ENCODE measurements at regions not wholly inside any gene's neighbourhood (a gene's known extent, or its start where the extent isn't known, plus 50 kb on each side); places are given as distances from the start of the nearest gene placed in this dataset.

DNA sequence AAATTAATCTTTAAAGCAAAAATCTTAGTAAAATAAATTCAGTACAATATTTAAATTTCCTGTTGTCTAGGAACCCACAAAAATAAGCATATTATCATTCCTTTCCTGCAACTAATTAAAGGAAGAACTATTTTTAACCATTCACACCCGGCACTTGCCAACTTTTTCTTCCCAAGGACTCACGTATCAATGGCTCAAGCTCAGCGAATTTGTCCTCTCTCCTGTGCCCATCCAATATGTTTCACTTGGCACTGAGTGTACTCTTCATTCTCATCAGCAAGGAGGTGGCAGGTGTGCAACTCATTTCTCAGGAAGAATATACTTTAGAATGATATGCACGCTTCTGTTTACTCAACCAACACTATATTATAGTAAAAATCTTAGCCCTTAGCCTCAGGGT lies 419.4 kb downstream of the C6orf118 start:
- ChIA-PET CTCF (no interaction called here), POLR2A (no interaction called here)
- ATAC-seq (no peak), DNase-seq (no peak)
- H3K4me3 ChIP-seq (ENCODE audit: low read length), result no peak overlapping the region
- H3K27ac ChIP-seq (ENCODE audit: low read depth, low read length), result no peak overlapping the region
- H3K36me3 ChIP-seq (ENCODE audit: control insufficient read depth in 2 of 3, insufficient read depth in 3 of 3, low read length in 3 of 3), result no peaks in the 10 kb centered on the region
- no peak overlapping the region for H3K27ac Mint-ChIP-seq
- no peaks in the 10 kb centered on the region for H3K4me1 Mint-ChIP-seq
- H3K9me3 Mint-ChIP-seq, result peaks cover 0 to 11% (median 5%) of the 10 kb centered on the region in 11 donors
- no peaks in the 10 kb centered on the region for H3K4me1 ChIP-seq (ENCODE audit: control insufficient read depth in 2 of 2, insufficient read depth in 2 of 2, low read length in 2 of 2)
- intact Hi-C loops (cut with micrococcal nuclease), result no loop called here
- H3K27me3 ChIP-seq (ENCODE audit: control insufficient read depth in 2 of 2, insufficient read depth in 2 of 2, low read length in 2 of 2), result no peaks in the 10 kb centered on the region
- H3K4me3 Mint-ChIP-seq, result no peak overlapping the region
- no peaks in the 10 kb centered on the region for H3K9me3 ChIP-seq (ENCODE audit: control insufficient read depth in 2 of 3, low read length in 3 of 3)
- no peaks in the 10 kb centered on the region for H3K36me3 Mint-ChIP-seq
- no peaks in the 10 kb centered on the region for H3K27me3 Mint-ChIP-seq

DNA sequence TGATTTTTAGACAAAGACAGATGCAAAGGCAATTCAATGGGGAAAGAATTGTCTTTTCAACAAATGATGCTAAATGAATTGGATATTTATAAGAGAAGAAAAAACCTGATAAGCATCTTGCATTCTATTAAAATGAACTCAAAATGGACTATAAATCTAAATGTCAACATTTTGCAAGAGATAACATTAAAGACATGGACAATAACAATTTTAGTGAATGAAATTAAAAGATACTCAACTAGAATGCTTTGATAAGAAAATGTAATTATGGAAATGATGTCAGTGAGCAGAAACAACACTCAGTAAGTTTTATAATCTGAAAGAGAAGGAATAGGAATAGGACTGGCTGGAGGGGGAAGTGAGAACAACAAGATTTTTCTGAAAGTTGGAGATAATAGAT lies 421.7 kb downstream of the C6orf118 start:
- Mint-ChIP-seq H3K36me3 (no peaks in the 10 kb centered on the region), H3K27me3 (no peaks in the 10 kb centered on the region), H3K27ac (no peak overlapping the region), H3K4me3 (no peak overlapping the region), H3K9me3 (peaks cover 0 to 11% (median 2%) of the 10 kb centered on the region in 11 donors), H3K4me1 (no peaks in the 10 kb centered on the region)
- intact Hi-C loops (cut with micrococcal nuclease), result no loop called here
- no peak for DNase-seq
- Histone ChIP-seq H3K27me3 (ENCODE audit: control insufficient read depth in 2 of 2, insufficient read depth in 2 of 2, low read length in 2 of 2) (no peaks in the 10 kb centered on the region), H3K27ac (ENCODE audit: low read depth, low read length) (no peak overlapping the region), H3K4me3 (ENCODE audit: low read length) (no peak overlapping the region), H3K4me1 (ENCODE audit: control insufficient read depth in 2 of 2, insufficient read depth in 2 of 2, low read length in 2 of 2) (no peaks in the 10 kb centered on the region), H3K9me3 (ENCODE audit: control insufficient read depth in 2 of 3, low read length in 3 of 3) (no peaks in the 10 kb centered on the region), H3K36me3 (ENCODE audit: control insufficient read depth in 2 of 3, insufficient read depth in 3 of 3, low read length in 3 of 3) (no peaks in the 10 kb centered on the region)
- ATAC-seq, result no peak
- CTCF ChIA-PET, result no interaction called here
- POLR2A ChIA-PET, result no interaction called here

DNA sequence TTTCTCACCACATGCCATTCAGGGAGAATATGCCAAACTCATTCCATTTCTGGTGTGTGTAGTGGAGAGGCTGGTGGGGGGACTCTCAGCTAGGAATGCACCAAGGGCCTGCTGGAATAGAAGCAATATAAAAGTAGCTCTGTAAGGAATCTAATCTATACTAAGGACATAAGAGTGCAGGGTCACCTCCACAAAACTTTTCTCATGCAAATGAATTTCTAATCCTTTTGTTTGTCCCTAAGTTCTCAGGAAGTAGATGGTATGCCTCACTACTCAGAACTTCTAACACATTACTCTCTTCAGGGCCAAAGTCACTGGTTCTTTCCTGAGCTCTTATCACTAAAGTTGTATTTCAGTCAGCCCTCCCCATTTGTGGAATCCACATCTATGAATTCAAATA lies 427.2 kb downstream of the C6orf118 start:
- CTCF ChIA-PET, result no interaction called here
- no peak overlapping the region for H3K4me3 ChIP-seq (ENCODE audit: low read length)
- H3K9me3 ChIP-seq (ENCODE audit: control insufficient read depth in 2 of 3, low read length in 3 of 3), result no peaks in the 10 kb centered on the region
- DNase-seq (no peak), ATAC-seq (no peak)
- peaks cover 0 to 11% (median 1%) of the 10 kb centered on the region in 11 donors for H3K9me3 Mint-ChIP-seq
- no peak overlapping the region for H3K27ac Mint-ChIP-seq
- no peaks in the 10 kb centered on the region for H3K36me3 Mint-ChIP-seq
- no peaks in the 10 kb centered on the region for H3K36me3 ChIP-seq (ENCODE audit: control insufficient read depth in 2 of 3, insufficient read depth in 3 of 3, low read length in 3 of 3)
- H3K4me1 Mint-ChIP-seq, result no peaks in the 10 kb centered on the region
- intact Hi-C loops (cut with micrococcal nuclease), result no loop called here
- no peaks in the 10 kb centered on the region for H3K4me1 ChIP-seq (ENCODE audit: control insufficient read depth in 2 of 2, insufficient read depth in 2 of 2, low read length in 2 of 2)
- H3K27ac ChIP-seq (ENCODE audit: low read depth, low read length), result no peak overlapping the region
- no peaks in the 10 kb centered on the region for H3K27me3 Mint-ChIP-seq
- no peak overlapping the region for H3K4me3 Mint-ChIP-seq
- POLR2A ChIA-PET, result no interaction called here
- no peaks in the 10 kb centered on the region for H3K27me3 ChIP-seq (ENCODE audit: control insufficient read depth in 2 of 2, insufficient read depth in 2 of 2, low read length in 2 of 2)

DNA sequence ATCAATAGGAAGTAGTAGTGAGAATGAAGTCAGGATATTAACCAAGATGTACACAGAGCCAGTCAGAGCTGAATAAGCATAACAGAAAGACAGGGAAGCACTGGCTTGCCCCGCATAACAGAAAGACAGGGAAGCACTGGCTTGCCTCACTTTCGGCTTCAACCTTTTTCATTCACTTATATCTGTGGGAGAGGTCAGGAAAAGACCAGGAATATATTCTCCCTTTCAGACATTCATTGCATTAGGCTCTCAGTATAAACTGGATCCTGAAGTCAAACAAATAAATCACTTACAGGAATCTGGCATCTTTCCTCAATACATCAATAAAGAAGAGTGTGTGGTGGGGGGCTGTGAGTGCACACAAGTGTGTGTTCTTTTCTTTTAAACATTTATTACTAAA lies 437.6 kb downstream of the C6orf118 start:
- Mint-ChIP-seq H3K27ac (no peak overlapping the region), H3K4me3 (no peak overlapping the region), H3K9me3 (peaks cover 0 to 19% (median 7%) of the 10 kb centered on the region in 11 donors), H3K4me1 (peaks cover 0 to 1% (median 0%) of the 10 kb centered on the region in 7 donors), H3K36me3 (no peaks in the 10 kb centered on the region), H3K27me3 (no peaks in the 10 kb centered on the region)
- POLR2A ChIA-PET, result no interaction called here
- Histone ChIP-seq H3K9me3 (ENCODE audit: control insufficient read depth in 2 of 3, low read length in 3 of 3) (no peaks in the 10 kb centered on the region), H3K4me3 (ENCODE audit: low read length) (no peak overlapping the region), H3K36me3 (ENCODE audit: control insufficient read depth in 2 of 3, insufficient read depth in 3 of 3, low read length in 3 of 3) (no peaks in the 10 kb centered on the region), H3K27ac (ENCODE audit: low read depth, low read length) (no peak overlapping the region), H3K4me1 (ENCODE audit: control insufficient read depth in 2 of 2, insufficient read depth in 2 of 2, low read length in 2 of 2) (no peaks in the 10 kb centered on the region), H3K27me3 (ENCODE audit: control insufficient read depth in 2 of 2, insufficient read depth in 2 of 2, low read length in 2 of 2) (no peaks in the 10 kb centered on the region)
- CTCF ChIA-PET, result no interaction called here
- ATAC-seq, result no peak
- intact Hi-C loops (cut with micrococcal nuclease), result no loop called here
- no peak for DNase-seq

DNA sequence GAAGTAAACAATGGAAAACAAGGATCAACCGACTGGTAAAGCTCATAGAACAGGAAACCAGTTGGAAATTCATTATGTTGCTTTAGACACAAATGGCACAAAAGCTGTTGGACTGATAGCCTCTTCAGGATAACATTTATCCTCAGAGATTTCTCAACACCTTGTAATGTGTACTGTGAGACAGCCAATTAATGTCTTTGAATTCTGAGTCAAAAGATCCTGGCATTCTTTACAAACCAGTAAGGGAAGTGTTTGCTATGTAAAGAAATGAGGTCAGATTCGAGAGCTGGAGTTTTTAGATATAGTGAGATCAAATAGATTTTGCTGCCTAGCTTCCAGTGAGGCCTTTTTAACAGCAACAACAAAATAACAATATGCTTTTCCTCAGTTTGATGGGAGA lies 439.2 kb downstream of the C6orf118 start:
- H3K4me1 ChIP-seq (ENCODE audit: control insufficient read depth in 2 of 2, insufficient read depth in 2 of 2, low read length in 2 of 2), result no peaks in the 10 kb centered on the region
- POLR2A ChIA-PET, result no interaction called here
- no peaks in the 10 kb centered on the region for H3K36me3 ChIP-seq (ENCODE audit: control insufficient read depth in 2 of 3, insufficient read depth in 3 of 3, low read length in 3 of 3)
- H3K27ac ChIP-seq (ENCODE audit: low read depth, low read length), result no peak overlapping the region
- H3K9me3 ChIP-seq (ENCODE audit: control insufficient read depth in 2 of 3, low read length in 3 of 3), result no peaks in the 10 kb centered on the region
- no peaks in the 10 kb centered on the region for H3K36me3 Mint-ChIP-seq
- no peaks in the 10 kb centered on the region for H3K27me3 Mint-ChIP-seq
- peaks cover 0 to 1% (median 0%) of the 10 kb centered on the region in 7 donors for H3K4me1 Mint-ChIP-seq
- CTCF ChIA-PET, result no interaction called here
- peaks cover 0 to 25% (median 7%) of the 10 kb centered on the region in 11 donors for H3K9me3 Mint-ChIP-seq
- no peak overlapping the region for H3K4me3 Mint-ChIP-seq
- ATAC-seq (no peak), DNase-seq (no peak)
- no peak overlapping the region for H3K4me3 ChIP-seq (ENCODE audit: low read length)
- H3K27me3 ChIP-seq (ENCODE audit: control insufficient read depth in 2 of 2, insufficient read depth in 2 of 2, low read length in 2 of 2), result no peaks in the 10 kb centered on the region
- no peak overlapping the region for H3K27ac Mint-ChIP-seq
- intact Hi-C loops (cut with micrococcal nuclease), result no loop called here

DNA sequence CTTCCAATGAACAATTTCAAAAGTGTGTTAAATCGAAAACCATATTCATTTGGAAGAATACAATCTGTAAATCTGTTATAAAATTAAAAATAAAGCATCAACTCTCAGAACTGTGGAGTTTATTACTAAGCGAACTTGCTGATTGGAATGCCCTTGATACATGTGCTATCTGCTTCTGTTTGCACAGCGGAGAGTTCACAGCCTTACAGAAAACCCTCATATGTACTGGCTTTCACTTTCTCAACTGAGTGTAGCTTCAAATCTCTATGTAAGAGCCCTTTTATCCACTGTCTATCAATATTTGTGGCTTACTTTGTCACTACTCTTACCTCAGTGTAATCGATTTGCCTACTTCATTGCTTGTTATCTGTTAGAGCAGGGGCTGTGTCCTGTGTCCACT lies 447.4 kb downstream of the C6orf118 start:
- H3K36me3 Mint-ChIP-seq, result no peaks in the 10 kb centered on the region
- Histone ChIP-seq H3K4me3 (ENCODE audit: low read length) (no peak overlapping the region), H3K27me3 (ENCODE audit: control insufficient read depth in 2 of 2, insufficient read depth in 2 of 2, low read length in 2 of 2) (no peaks in the 10 kb centered on the region), H3K27ac (ENCODE audit: low read depth, low read length) (no peak overlapping the region), H3K9me3 (ENCODE audit: control insufficient read depth in 2 of 3, low read length in 3 of 3) (no peaks in the 10 kb centered on the region), H3K4me1 (ENCODE audit: control insufficient read depth in 2 of 2, insufficient read depth in 2 of 2, low read length in 2 of 2) (no peaks in the 10 kb centered on the region), H3K36me3 (ENCODE audit: control insufficient read depth in 2 of 3, insufficient read depth in 3 of 3, low read length in 3 of 3) (no peaks in the 10 kb centered on the region)
- no peaks in the 10 kb centered on the region for H3K4me1 Mint-ChIP-seq
- no peak overlapping the region for H3K27ac Mint-ChIP-seq
- peaks cover 0 to 19% (median 5%) of the 10 kb centered on the region in 11 donors for H3K9me3 Mint-ChIP-seq
- ChIA-PET POLR2A (no interaction called here), CTCF (interaction anchor here (0.7 kb wide), 1 partner anchor 160 kb away, joined by 4 read pairs; no protein-coding TSS in a partner anchor)
- intact Hi-C loops (cut with micrococcal nuclease), result no loop called here
- DNase-seq, result no peak
- no peak overlapping the region for H3K4me3 Mint-ChIP-seq
- no peaks in the 10 kb centered on the region for H3K27me3 Mint-ChIP-seq
- no peak for ATAC-seq

DNA sequence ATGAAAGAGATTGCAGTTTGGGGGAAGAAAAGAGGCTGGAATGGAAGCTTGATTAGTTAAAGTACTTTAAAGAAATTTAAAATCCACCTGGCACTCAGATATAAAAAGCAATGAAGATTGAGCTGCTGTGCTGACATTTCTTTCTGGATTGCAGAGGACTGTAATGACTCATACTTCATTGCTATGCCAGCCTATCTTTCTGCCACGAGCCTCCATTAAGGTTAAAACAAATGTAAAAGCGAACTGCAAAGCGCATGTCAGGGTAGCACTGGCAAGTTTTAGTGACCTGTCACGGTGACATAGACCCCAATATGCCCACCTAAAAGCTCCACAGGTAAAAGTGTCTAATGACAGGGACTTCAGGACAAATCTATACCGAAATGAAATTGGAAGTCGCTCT lies 449.6 kb downstream of the C6orf118 start:
- H3K36me3 ChIP-seq (ENCODE audit: control insufficient read depth in 2 of 3, insufficient read depth in 3 of 3, low read length in 3 of 3), result no peaks in the 10 kb centered on the region
- Mint-ChIP-seq H3K4me1 (no peaks in the 10 kb centered on the region), H3K27me3 (no peaks in the 10 kb centered on the region), H3K9me3 (peaks cover 0 to 11% (median 3%) of the 10 kb centered on the region in 11 donors), H3K4me3 (no peak overlapping the region), H3K36me3 (no peaks in the 10 kb centered on the region), H3K27ac (no peak overlapping the region)
- intact Hi-C loops (cut with micrococcal nuclease), result no loop called here
- ChIA-PET POLR2A (no interaction called here), CTCF (no interaction called here)
- no peaks in the 10 kb centered on the region for H3K27me3 ChIP-seq (ENCODE audit: control insufficient read depth in 2 of 2, insufficient read depth in 2 of 2, low read length in 2 of 2)
- no peak overlapping the region for H3K27ac ChIP-seq (ENCODE audit: low read depth, low read length)
- DNase-seq (no peak), ATAC-seq (no peak)
- H3K4me1 ChIP-seq (ENCODE audit: control insufficient read depth in 2 of 2, insufficient read depth in 2 of 2, low read length in 2 of 2), result no peaks in the 10 kb centered on the region
- H3K4me3 ChIP-seq (ENCODE audit: low read length), result no peak overlapping the region
- H3K9me3 ChIP-seq (ENCODE audit: control insufficient read depth in 2 of 3, low read length in 3 of 3), result no peaks in the 10 kb centered on the region
